Mammary epithelial cell (primary cell): ENCODE measurements at regions not wholly inside any gene's neighbourhood (a gene's known extent, or its start where the extent isn't known, plus 50 kb on each side); places are given as distances from the start of the nearest gene placed in this dataset.

Experiments used
- EZH2 ChIP-seq: IDR thresholded peaks from 2 replicates; pipeline ENCODE4 v1.6.1; 2012; ENCODE audit warnings: low read length, inconsistent platforms, borderline replicate concordance
- TF ChIP-seq, protein P1 (sequence below), 2 donors: IDR thresholded peaks in 1 of 2; conservative IDR thresholded peaks in 1 of 2; 2 replicates each; pipeline ENCODE4 v1.5.1; 2011 to 2012; ENCODE audit warnings: inconsistent platforms in 2 of 2, low read length in 2 of 2, mild to moderate bottlenecking in 2 of 2, control low read depth in 1 of 2, low read depth in 1 of 2; ENCODE audit not compliant: insufficient read depth in 1 of 2; ENCODE audit errors: extremely low read depth in 1 of 2

DNA sequence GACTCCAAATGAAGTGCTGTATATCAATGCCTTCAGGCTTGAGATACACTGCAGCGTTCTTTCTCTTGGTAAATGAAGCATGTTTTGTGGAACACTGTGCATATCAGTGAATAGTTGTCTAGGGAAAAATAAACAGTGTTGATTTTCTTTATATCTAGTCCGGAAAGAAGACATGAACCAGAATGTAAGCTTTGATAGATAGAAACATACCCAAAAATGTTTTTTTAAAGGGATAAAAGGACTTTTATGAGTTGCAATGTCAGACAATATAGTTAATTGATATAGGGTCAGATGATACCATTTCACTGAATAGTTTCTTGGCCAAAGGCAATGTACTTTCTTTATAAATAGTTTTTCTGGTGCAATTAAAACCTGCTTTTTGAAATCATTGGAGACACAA, 1037.8 kb downstream of the OTOL1 start:
- TF ChIP-seq, protein P1, sequence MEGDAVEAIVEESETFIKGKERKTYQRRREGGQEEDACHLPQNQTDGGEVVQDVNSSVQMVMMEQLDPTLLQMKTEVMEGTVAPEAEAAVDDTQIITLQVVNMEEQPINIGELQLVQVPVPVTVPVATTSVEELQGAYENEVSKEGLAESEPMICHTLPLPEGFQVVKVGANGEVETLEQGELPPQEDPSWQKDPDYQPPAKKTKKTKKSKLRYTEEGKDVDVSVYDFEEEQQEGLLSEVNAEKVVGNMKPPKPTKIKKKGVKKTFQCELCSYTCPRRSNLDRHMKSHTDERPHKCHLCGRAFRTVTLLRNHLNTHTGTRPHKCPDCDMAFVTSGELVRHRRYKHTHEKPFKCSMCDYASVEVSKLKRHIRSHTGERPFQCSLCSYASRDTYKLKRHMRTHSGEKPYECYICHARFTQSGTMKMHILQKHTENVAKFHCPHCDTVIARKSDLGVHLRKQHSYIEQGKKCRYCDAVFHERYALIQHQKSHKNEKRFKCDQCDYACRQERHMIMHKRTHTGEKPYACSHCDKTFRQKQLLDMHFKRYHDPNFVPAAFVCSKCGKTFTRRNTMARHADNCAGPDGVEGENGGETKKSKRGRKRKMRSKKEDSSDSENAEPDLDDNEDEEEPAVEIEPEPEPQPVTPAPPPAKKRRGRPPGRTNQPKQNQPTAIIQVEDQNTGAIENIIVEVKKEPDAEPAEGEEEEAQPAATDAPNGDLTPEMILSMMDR (conservative IDR thresholded peaks at IDR 0.05 in 1 of 2, IDR thresholded peaks at IDR 0.05 in 1 of 2; ENCODE audit: extremely low read depth in 1 of 2, insufficient read depth in 1 of 2, low read depth in 1 of 2, low read length in 2 of 2): no peak
- no peak for TF ChIP-seq EZH2
